ENCODE measurements at regions not wholly inside any gene's neighbourhood (a gene's known extent, or its start where the extent isn't known, plus 50 kb on each side); places are given as distances from the start of the nearest gene placed in this dataset.

DNA sequence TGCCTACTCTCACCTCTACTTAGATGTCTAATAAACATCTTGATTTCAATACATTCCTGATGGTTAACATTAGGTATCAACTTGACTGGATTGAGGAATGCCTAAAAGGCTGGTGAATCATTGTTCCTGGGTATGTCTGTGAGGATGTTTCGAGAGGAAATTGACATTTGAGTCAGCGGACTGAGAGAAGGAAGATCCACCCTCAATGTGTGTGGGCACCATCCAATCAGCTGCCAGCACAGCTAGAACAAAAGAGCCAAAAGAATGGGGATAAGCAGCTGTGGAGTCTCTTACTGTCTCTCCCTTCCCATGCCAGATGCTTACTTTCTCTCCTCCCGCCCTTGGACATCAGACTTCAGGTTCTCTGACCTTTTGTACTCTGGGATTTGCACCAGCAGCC is 128.6 kb upstream of the HS3ST5 start:
- no peak overlapping the region for H3K4me3 Mint-ChIP-seq
- H3K36me3 Mint-ChIP-seq (ENCODE audit: low read depth) = no peaks in the 10 kb centered on the region
- no peak overlapping the region for H3K27ac Mint-ChIP-seq
- no peaks in the 10 kb centered on the region for H3K4me1 Mint-ChIP-seq
- no peaks in the 10 kb centered on the region for H3K9me3 Mint-ChIP-seq
- TF ChIP-seq, protein P1, sequence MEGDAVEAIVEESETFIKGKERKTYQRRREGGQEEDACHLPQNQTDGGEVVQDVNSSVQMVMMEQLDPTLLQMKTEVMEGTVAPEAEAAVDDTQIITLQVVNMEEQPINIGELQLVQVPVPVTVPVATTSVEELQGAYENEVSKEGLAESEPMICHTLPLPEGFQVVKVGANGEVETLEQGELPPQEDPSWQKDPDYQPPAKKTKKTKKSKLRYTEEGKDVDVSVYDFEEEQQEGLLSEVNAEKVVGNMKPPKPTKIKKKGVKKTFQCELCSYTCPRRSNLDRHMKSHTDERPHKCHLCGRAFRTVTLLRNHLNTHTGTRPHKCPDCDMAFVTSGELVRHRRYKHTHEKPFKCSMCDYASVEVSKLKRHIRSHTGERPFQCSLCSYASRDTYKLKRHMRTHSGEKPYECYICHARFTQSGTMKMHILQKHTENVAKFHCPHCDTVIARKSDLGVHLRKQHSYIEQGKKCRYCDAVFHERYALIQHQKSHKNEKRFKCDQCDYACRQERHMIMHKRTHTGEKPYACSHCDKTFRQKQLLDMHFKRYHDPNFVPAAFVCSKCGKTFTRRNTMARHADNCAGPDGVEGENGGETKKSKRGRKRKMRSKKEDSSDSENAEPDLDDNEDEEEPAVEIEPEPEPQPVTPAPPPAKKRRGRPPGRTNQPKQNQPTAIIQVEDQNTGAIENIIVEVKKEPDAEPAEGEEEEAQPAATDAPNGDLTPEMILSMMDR (IDR thresholded peaks at IDR 0.05) = no peak
- H3K27me3 Mint-ChIP-seq (ENCODE audit: low read depth, poor library complexity) = no peaks in the 10 kb centered on the region
- no peak for DNase-seq

DNA sequence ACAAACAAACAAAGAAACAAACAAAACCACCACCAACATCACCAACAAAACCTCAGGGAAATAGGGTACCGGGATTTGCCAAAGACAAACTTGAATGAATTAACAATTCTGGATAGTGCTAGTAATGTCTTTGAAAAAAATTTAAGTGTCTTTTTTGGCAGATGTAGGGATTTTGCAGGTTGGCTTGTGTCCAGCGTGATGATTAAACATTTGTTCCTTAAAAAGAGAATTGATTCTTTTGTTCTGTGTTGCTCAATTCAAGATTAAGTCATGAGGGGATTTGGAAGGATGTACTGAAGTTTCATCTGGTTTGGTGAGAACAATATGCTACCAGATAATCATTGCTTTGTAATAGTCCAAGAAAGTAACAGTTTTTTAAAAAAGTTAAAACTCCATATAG is 125.1 kb upstream of the HS3ST5 start:
- H3K36me3 Mint-ChIP-seq (ENCODE audit: low read depth) = no peaks in the 10 kb centered on the region
- no peak for DNase-seq
- H3K27me3 Mint-ChIP-seq (ENCODE audit: low read depth, poor library complexity) = no peaks in the 10 kb centered on the region
- no peak overlapping the region for H3K27ac Mint-ChIP-seq
- no peak overlapping the region for H3K4me3 Mint-ChIP-seq
- TF ChIP-seq, protein P1 (IDR thresholded peaks at IDR 0.05) = no peak
- H3K4me1 Mint-ChIP-seq = no peaks in the 10 kb centered on the region
- H3K9me3 Mint-ChIP-seq = no peaks in the 10 kb centered on the region

DNA sequence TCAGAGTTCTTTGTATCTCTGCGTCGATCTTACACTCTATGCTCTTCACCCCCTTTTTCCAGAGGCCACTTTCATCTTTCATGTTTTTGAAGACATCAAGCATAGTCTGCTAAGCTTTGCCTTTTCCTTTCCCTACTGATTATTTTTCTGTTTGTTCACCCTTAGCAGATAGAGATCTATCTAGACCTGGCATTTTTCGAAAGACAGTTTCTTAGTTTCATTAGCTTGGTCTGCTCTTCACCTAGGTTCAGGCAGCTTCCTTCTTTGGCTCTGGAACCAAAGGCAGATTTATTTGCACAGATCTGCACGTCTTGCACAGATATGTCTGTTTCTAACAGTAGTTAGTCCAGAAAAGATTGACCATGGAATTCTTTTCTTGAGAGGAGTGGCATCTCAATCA is 122.7 kb upstream of the HS3ST5 start:
- no peaks in the 10 kb centered on the region for H3K36me3 Mint-ChIP-seq (ENCODE audit: low read depth)
- DNase-seq = no peak
- H3K4me3 Mint-ChIP-seq = no peak overlapping the region
- H3K27ac Mint-ChIP-seq = no peak overlapping the region
- no peaks in the 10 kb centered on the region for H3K9me3 Mint-ChIP-seq
- TF ChIP-seq, protein P1 (IDR thresholded peaks at IDR 0.05) = no peak
- H3K4me1 Mint-ChIP-seq = no peaks in the 10 kb centered on the region
- H3K27me3 Mint-ChIP-seq (ENCODE audit: low read depth, poor library complexity) = no peaks in the 10 kb centered on the region

DNA sequence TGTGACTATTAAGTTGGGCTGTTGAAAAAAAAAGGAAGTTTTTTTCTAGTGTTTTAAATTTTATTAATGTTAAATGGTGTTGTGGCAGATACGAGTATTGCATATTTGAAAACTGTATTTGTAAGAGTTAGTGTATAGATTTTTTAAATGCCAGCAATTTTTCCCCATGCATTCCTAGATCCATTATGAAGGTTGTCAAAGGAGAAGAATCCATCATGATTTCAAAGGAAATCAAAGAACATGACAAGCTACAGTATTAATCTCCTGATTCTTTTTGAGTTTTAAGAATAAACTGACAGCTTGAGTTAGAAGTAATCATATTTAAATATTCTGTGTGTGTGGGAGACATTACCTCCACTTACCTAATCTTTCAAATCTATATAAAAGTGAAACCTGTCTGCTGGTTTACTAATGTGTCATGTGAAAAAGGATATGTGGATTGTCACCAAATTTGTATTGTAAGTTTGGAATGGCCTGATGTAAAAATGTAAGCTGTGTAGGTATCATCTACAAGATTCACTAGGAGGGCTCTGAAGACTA is 111.0 kb upstream of the HS3ST5 start:
- Mint-ChIP-seq H3K4me3 (no peak overlapping the region), H3K9me3 (no peaks in the 10 kb centered on the region), H3K36me3 (ENCODE audit: low read depth) (no peaks in the 10 kb centered on the region), H3K27me3 (ENCODE audit: low read depth, poor library complexity) (no peaks in the 10 kb centered on the region), H3K27ac (no peak overlapping the region), H3K4me1 (no peaks in the 10 kb centered on the region)
- no peak for DNase-seq
- TF ChIP-seq, protein P1 (IDR thresholded peaks at IDR 0.05) = no peak

DNA sequence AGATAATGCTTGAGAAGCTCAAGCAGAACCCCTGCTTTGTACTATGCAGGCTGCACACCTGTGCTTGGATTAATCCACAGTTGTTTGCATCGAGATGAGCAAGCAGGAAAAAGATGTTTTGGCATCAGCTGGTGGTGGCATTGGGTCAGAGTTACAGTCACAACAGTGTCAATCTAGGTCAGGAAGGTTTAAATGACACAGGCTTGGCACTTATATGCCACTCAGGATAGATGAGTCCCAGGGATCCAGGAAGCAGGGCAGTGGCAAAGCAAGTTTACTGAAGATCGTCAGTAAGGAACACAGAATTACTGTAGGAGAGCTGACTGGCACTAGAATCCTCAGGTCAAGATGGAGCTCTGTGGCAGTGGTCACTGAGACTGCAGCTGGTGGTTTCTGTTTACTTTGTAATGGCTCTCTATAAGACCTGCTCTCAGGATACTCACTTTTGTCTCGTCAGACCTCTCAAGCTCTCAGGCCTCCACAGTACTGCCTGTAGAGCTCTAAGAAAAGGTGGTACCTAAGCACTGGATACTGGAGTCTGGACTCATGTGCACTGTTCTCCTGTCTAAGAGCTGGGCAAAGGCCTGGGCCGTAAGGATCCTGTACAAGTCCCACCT is 110.1 kb upstream of the HS3ST5 start:
- H3K4me1 Mint-ChIP-seq = no peaks in the 10 kb centered on the region

More for the DNA sequence above, 110.1 kb upstream of the HS3ST5 start:
- no peaks in the 10 kb centered on the region for H3K27me3 Mint-ChIP-seq (ENCODE audit: low read depth, poor library complexity)
- DNase-seq = no peak
- TF ChIP-seq, protein P1 (IDR thresholded peaks at IDR 0.05) = no peak
- H3K9me3 Mint-ChIP-seq = no peaks in the 10 kb centered on the region
- H3K4me3 Mint-ChIP-seq = no peak overlapping the region
- no peaks in the 10 kb centered on the region for H3K36me3 Mint-ChIP-seq (ENCODE audit: low read depth)
- H3K27ac Mint-ChIP-seq = no peak overlapping the region
